AG04449 (cell line): ENCODE measurements at regions not wholly inside any gene's neighbourhood (a gene's known extent, or its start where the extent isn't known, plus 50 kb on each side); places are given as distances from the start of the nearest gene placed in this dataset.

Source experiments
- CTCF ChIA-PET: fragments of 350-600 bp; formaldehyde crosslinking; extraction: SDS; loops from one replicate; lab custom pipeline; 2021; ENCODE audit warnings: antibody characterized with exemption; lab: Yijun Ruan, JAX
- POLR2A ChIA-PET: fragments of 400-600, 350-600 bp; formaldehyde crosslinking; extraction: SDS; loops from one replicate; lab custom pipeline; 2020; ENCODE audit warnings: antibody characterized with exemption, inconsistent platforms; lab: Yijun Ruan, JAX
- DNase-seq: peaks from one replicate; pipeline ENCODE4 v3.0.0-alpha.2; 2010; ENCODE audit warnings: low read depth, low spot score
- H3K4me3 ChIP-seq: 2 replicates; pipeline ENCODE4 v1.5.1; 2011; ENCODE audit warnings: low read depth, mild to moderate bottlenecking, control low read depth, low read length
- CTCF ChIP-seq: IDR thresholded peaks from one replicate; pipeline ENCODE4 v1.5.1; 2011; ENCODE audit warnings: mild to moderate bottlenecking, moderate library complexity, low read length, control low read depth, inconsistent platforms; ENCODE audit not compliant: insufficient read depth; ENCODE audit errors: missing control alignments

- DNase-seq: no peak
- no peak for TF ChIP-seq CTCF
- POLR2A ChIA-PET: no interaction called here
- no peak overlapping the region for H3K4me3 ChIP-seq
- CTCF ChIA-PET: interaction anchor here (0.6 to 15.4 kb wide), 5 partner anchors 59 to 490 kb away, joined by 3 to 315 read pairs (median 5); no protein-coding TSS in a partner anchor
Observed at GRCh38 chr6:160934157-160934556, 57.4 kb upstream of the MAP3K4 start.

- no peak for TF ChIP-seq CTCF
Observed at GRCh38 chr6:160940197-160940596, 51.4 kb upstream of the MAP3K4 start.

More at GRCh38 chr6:160940197-160940596, 51.4 kb upstream of the MAP3K4 start:
- no peak for DNase-seq
- CTCF ChIA-PET: interaction anchor here (1.0 to 2.2 kb wide), 3 partner anchors 9 to 434 kb away, joined by 3 to 8 read pairs (median 8); no protein-coding TSS in a partner anchor
- no peak overlapping the region for H3K4me3 ChIP-seq
- POLR2A ChIA-PET: no interaction called here
